22Rv1 (cell line): ENCODE measurements at regions not wholly inside any gene's neighbourhood (a gene's known extent, or its start where the extent isn't known, plus 50 kb on each side); places are given as distances from the start of the nearest gene placed in this dataset.

Experiments
- H3K27ac ChIP-seq: fragments of 450-650 bp; 2 replicates; pipeline ENCODE4 v1.5.1; 2017
- ZFX ChIP-seq: fragments of 450-650 bp; IDR thresholded peaks from 2 replicates; pipeline ENCODE4 v1.6.1; 2017; ENCODE audit warnings: antibody characterized with exemption, borderline replicate concordance
- TF ChIP-seq, protein P1 (sequence below): fragments of 450-650 bp; IDR thresholded peaks from 2 replicates; pipeline ENCODE4 v1.5.1; 2017; ENCODE audit warnings: mild to moderate bottlenecking

DNA sequence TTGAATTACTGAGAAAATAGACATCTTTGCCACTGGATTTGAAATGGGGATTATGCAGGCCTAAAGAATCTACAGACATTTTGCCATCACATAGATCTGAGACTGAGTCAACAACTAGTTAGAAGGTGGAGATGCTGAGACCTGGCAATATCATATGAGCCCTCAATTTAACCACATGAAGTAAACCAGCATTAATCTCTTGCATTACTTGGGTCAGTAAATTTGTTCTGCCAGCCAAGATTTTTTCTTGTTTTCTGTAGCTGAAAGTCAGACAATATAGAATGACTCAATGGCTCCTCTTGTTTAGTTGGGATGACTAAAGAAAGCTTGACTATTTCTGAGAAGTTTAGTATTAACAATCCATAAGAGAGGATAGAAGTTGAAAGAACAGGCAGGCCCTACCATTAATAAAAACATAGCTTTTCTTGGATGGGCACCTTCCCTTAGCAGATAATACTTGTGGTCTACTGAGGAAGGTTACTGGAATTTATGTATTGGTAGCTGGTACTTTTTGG is 396.7 kb upstream of the SORCS1 start:
- no peak overlapping the region for H3K27ac ChIP-seq
- no peak for TF ChIP-seq ZFX
- TF ChIP-seq, protein P1, sequence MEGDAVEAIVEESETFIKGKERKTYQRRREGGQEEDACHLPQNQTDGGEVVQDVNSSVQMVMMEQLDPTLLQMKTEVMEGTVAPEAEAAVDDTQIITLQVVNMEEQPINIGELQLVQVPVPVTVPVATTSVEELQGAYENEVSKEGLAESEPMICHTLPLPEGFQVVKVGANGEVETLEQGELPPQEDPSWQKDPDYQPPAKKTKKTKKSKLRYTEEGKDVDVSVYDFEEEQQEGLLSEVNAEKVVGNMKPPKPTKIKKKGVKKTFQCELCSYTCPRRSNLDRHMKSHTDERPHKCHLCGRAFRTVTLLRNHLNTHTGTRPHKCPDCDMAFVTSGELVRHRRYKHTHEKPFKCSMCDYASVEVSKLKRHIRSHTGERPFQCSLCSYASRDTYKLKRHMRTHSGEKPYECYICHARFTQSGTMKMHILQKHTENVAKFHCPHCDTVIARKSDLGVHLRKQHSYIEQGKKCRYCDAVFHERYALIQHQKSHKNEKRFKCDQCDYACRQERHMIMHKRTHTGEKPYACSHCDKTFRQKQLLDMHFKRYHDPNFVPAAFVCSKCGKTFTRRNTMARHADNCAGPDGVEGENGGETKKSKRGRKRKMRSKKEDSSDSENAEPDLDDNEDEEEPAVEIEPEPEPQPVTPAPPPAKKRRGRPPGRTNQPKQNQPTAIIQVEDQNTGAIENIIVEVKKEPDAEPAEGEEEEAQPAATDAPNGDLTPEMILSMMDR = no peak

DNA sequence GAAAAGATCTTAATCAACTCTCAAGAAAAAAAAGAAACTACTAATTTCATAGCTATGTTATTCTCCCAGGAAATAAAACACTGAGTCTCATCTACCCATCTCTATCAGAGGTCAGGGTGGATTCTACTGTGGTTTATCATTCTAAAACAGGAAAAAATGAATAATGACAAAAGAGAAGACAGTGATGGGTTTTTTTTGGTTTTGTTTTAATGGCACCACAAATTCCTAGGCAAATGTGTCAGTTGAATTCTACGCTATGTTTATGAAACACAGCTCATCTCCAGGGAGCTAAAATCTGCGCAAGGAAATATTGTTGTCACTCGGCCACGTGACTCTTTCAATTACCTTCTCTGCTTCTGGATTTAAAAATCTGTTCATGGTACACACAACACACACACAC is 393.4 kb upstream of the SORCS1 start:
- H3K27ac ChIP-seq = no peak overlapping the region
- no peak for TF ChIP-seq ZFX

DNA sequence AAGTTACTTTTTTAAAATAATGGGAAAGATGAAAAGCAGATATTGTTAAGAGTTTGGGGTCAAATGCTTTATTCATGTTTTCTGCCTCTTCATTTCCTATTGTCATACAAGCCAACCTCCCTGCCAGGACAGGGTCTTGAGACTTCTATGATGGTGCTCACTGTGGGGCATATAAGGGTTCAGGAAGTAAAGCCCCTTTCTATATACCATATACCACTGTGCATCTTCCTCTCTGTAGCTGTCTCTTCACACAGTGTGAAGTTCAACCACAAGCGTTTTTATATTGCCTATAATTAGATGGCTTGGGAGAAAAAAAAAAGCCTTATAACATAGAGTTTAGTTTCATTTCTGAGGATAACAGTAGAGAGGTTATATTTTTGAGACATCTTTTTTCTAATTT is 389.8 kb upstream of the SORCS1 start:
- H3K27ac ChIP-seq = no peak overlapping the region
- TF ChIP-seq ZFX = no peak
- TF ChIP-seq, protein P1 = no peak

DNA sequence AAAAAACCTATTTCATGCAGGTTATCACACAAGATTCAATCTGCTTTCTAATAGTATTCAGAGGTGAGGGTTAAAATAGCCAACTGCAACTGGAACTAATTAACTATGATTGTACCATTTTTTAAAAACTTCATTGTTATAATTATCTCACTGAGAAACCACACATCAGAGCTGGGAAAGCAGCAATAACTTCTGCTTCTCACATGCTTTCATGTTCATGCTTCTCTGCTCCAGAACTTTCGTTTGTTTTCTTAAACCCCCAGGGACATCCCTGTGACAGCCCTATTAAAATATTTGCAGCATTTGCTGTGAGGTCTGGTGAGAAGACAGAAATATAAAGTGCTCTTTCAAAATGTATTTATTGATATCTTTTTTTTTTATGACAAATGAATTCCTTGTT is 389.0 kb upstream of the SORCS1 start:
- H3K27ac ChIP-seq = no peak overlapping the region
- no peak for TF ChIP-seq ZFX
- TF ChIP-seq, protein P1 = no peak

DNA sequence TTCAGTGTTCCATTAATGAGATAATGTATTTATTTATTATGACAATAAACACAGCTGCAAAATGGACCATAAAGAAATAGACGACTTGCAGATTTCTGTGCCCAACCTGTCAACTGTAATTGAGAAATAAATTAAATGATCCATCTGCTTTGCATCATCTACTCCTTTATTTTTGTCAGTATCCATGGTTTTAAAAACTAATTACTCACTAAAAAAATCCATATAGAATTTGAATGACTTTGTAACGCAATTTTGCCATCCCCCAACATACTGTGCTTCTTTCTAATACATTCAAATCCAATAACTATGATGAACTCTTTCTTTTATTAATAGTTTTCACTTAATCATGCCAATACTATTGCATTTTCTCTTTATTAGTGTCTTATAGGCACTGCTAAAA is 388.5 kb upstream of the SORCS1 start:
- no peak overlapping the region for H3K27ac ChIP-seq
- TF ChIP-seq ZFX = no peak
- TF ChIP-seq, protein P1 = no peak

DNA sequence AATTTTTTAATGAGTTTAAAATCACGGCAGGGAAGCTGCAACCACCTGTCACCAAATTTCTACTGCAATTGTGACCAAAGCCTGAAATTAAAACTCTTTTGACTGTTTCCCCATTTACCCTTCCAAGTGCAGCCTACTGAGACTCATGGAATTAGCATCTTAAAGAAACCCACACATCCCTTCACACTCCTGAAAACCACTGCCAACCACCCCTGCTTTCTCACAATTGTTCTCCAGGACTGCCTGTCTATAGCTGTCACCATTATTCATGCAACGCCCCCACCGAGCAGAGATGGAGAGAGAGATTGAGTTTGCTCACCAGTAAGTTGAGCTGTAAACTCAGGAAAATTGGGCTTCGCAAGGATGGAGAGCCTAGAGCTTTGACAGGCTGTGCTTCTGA is 383.8 kb upstream of the SORCS1 start:
- TF ChIP-seq, protein P1 = no peak
- no peak for TF ChIP-seq ZFX
- no peak overlapping the region for H3K27ac ChIP-seq

DNA sequence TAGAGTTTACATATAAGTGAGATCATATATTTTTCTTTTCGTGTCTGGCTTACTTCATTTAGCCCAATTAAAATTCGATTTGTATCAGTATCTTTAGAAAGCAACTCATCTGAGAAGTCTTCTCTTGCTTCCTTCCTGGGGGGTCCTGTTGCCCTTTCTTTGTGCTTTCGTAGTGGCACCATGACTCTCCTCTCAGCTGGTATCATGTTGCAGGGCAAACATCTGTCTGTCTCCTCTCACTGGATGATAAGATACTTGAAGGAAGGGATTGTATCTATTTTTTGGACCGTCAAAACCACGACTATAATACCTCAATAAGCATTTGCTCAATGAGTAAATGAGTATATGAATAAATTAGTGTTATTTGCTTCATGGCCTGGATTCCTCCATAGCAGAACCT is 382.5 kb upstream of the SORCS1 start:
- no peak overlapping the region for H3K27ac ChIP-seq
- TF ChIP-seq, protein P1 = no peak
- no peak for TF ChIP-seq ZFX

DNA sequence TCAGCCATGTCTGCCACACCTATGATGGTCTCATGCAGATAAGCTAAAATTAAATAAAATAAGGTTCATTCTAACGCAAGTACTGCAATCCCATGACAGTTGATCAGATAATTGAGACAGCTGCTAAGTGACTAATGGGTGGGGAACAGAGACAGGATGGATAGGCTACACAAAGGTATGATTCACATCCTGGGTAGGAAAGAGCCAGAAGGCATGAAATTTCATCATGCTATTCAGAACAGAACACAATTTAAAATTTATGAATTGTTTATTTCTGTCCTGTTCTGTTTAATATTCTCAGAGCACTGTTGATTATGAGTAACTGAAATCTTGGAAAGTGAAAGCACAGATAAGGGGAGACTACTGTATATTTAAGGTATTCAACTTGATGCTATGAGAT is 381.8 kb upstream of the SORCS1 start:
- TF ChIP-seq, protein P1 = no peak
- no peak for TF ChIP-seq ZFX
- H3K27ac ChIP-seq = no peak overlapping the region
